ENCODE measurements at regions not wholly inside any gene's neighbourhood (a gene's known extent, or its start where the extent isn't known, plus 50 kb on each side); places are given as distances from the start of the nearest gene placed in this dataset.
"Not testable (repeated sequence)": the region's sequence is repeated elsewhere in the genome, so short reads cannot be mapped to it uniquely, and the experiment has no call there.

GRCh38 chr2:35510636-35511035, 844.9 kb upstream of the CRIM1 start:
- no peak for DNase-seq

GRCh38 chr2:35508601-35509000, 847.0 kb upstream of the CRIM1 start:
- DNase-seq = no peak

GRCh38 chr2:35504419-35504818, 851.2 kb upstream of the CRIM1 start:
- DNase-seq = no peak

GRCh38 chr2:35503738-35504199, 851.8 kb upstream of the CRIM1 start:
- no peak for DNase-seq

- no peak for DNase-seq
Observed at GRCh38 chr2:35503311-35503710, 852.3 kb upstream of the CRIM1 start.

GRCh38 chr2:35501076-35501475, 854.5 kb upstream of the CRIM1 start:
- DNase-seq = no peak

- DNase-seq = no peak
Observed at GRCh38 chr2:35496022-35496421, 859.6 kb upstream of the CRIM1 start.

- no peak for DNase-seq
Observed at GRCh38 chr2:35495182-35495581, 860.4 kb upstream of the CRIM1 start.

GRCh38 chr2:35478121-35478520, 877.5 kb upstream of the CRIM1 start:
- not testable (repeated sequence) for DNase-seq

- DNase-seq = no peak
Observed at GRCh38 chr2:35468245-35468644, 887.3 kb upstream of the CRIM1 start.

- DNase-seq = no peak
Observed at GRCh38 chr2:35463805-35464596, 891.6 kb upstream of the CRIM1 start.

GRCh38 chr2:35462226-35462998, 893.2 kb upstream of the CRIM1 start:
- no peak for DNase-seq

- no peak for DNase-seq
Observed at GRCh38 chr2:35461406-35461805, 894.2 kb upstream of the CRIM1 start.

GRCh38 chr2:35454966-35455638, 900.5 kb upstream of the CRIM1 start:
- DNase-seq = no peak

GRCh38 chr2:35447821-35448220, 907.8 kb upstream of the CRIM1 start:
- DNase-seq = no peak

- no peak for DNase-seq
Observed at GRCh38 chr2:35447215-35447614, 908.4 kb upstream of the CRIM1 start.

GRCh38 chr2:35443087-35443486, 912.5 kb upstream of the CRIM1 start:
- no peak for DNase-seq

GRCh38 chr2:35441575-35441974, 914.0 kb upstream of the CRIM1 start:
- DNase-seq = not testable (repeated sequence)

GRCh38 chr2:35440308-35440707, 915.3 kb upstream of the CRIM1 start:
- not testable (repeated sequence) for DNase-seq

- not testable (repeated sequence) for DNase-seq
Observed at GRCh38 chr2:35436893-35437292, 918.7 kb upstream of the CRIM1 start.

- DNase-seq = no peak
Observed at GRCh38 chr2:35428548-35428947, 927.0 kb upstream of the CRIM1 start.

GRCh38 chr2:35421485-35421884, 934.1 kb upstream of the CRIM1 start:
- no peak for DNase-seq

- no peak for DNase-seq
Observed at GRCh38 chr2:35417293-35417692, 938.3 kb upstream of the CRIM1 start.

Data from NCI-H2029 treated with DMSO at 0.1 percent for 48 hours (cell line).